GM10266 (cell line): ENCODE measurements at regions not wholly inside any gene's neighbourhood (a gene's known extent, or its start where the extent isn't known, plus 50 kb on each side); places are given as distances from the start of the nearest gene placed in this dataset.
"Not testable (repeated sequence)": the region's sequence is repeated elsewhere in the genome, so short reads cannot be mapped to it uniquely, and the experiment has no call there.

Experiments
- DNase-seq: peaks from one replicate; pipeline ENCODE4 v3.0.0; 2012; ENCODE audit errors: extremely low spot score
- TF ChIP-seq, protein P1 (sequence below): IDR thresholded peaks from 2 replicates; pipeline ENCODE4 v1.5.1; 2012; ENCODE audit warnings: mild to moderate bottlenecking, low read depth; ENCODE audit not compliant: control insufficient read depth, insufficient read depth; ENCODE audit errors: missing control alignments

DNA sequence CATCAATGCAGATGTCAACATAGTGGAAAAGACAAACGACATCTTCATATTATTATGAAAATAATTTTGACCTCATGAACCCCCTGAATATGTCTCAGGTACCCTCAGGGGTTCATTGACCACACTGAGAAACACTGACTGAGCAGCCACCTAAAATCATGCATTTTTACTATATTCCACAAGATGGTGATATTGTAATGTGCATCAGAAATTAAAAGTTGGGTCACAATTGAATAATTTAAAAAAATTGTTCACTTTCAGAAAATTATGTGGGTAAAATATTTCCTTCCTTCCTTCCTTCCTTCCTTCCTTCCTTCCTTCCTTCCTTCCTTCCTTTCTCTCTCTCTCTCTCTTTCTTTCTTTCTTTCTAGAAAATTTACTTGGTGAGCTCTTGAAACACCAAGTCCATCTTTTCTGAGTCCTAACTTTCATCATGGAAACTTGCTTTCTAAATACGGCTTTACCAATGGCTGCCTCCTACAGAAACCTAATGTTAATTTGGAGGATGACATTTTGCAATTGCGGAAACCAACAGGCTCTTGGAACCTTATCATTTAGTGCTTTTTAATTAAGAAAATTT is 103.6 kb downstream of the RTL3 start:
- DNase-seq, result no peak
- TF ChIP-seq, protein P1, sequence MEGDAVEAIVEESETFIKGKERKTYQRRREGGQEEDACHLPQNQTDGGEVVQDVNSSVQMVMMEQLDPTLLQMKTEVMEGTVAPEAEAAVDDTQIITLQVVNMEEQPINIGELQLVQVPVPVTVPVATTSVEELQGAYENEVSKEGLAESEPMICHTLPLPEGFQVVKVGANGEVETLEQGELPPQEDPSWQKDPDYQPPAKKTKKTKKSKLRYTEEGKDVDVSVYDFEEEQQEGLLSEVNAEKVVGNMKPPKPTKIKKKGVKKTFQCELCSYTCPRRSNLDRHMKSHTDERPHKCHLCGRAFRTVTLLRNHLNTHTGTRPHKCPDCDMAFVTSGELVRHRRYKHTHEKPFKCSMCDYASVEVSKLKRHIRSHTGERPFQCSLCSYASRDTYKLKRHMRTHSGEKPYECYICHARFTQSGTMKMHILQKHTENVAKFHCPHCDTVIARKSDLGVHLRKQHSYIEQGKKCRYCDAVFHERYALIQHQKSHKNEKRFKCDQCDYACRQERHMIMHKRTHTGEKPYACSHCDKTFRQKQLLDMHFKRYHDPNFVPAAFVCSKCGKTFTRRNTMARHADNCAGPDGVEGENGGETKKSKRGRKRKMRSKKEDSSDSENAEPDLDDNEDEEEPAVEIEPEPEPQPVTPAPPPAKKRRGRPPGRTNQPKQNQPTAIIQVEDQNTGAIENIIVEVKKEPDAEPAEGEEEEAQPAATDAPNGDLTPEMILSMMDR, result peak; percentile 25

DNA sequence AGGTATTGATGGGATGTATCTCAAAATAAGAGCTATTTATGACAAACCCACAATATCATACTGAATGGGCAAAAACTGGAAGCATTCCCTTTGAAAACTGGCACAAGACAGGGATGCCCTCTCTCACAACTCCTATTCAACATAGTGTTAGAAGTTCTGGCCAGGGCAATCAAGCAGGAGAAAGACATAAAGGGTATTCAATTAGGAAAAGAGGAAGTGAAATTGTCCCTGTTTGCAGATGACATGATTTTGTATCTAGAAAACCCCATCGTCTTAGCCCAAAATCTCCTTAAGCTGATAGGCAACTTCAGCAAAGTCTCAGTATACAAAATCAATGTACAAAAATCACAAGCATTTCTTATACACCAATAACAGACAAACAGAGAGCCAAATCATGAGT is 106.5 kb downstream of the RTL3 start:
- DNase-seq, result not testable (repeated sequence)

DNA sequence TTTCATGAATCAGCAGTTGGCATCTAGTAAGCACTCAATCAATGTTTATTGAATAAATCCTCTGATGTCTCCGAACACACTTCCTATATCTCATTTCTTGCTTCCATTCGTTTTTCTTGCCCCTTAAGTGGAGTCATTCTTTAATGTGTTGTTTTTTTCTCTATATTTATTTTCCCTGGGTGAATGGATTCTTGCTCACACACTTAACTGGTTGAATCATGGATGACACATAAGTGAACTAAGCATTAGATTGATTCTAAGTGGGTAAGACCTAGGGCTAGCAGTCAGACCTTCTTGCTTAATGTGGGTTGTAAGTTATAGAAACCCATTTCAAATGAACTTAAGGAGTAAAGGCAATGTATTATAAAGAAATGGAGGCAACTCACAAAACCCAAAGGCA is 111.1 kb downstream of the RTL3 start:
- no peak for DNase-seq
- TF ChIP-seq, protein P1, result no peak

DNA sequence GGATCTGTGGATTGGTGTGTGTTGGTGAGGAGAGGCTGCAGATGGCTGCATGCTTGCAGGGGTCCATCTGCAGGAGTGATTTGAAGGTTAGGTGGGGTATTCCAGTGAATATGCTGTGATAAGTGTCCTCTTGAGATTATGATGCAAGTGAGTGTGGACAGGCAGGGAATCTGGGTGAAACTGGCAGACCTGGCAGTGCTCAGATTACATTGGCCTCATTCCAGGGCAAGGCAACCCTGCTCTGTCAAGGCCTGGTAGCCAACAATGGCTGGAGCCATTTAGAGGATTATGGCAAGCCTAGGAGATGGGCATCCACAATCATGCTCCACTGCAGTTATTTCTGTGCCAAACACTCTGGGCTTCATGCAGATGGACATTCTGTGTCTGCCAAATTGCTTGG is 113.9 kb downstream of the RTL3 start:
- TF ChIP-seq, protein P1, result no peak
- DNase-seq, result no peak

DNA sequence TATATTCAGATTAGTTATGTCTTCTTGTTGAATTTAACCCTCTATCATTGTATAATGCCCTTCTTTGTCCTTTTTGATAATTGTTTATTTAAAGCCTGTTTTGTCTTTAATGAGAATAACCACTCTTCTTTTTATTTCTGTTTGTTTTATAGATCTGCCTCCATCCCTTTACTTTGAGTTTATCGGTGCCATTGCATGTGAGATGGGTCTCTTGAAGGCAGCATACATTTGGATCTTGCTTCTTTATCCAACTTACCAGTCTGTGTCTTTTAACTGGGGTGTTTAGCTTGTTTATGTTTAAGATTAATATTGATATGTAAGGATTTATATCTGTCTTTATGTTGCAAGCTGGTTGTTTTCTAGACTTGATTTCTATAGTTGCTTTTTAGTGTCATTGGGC is 115.8 kb downstream of the RTL3 start:
- TF ChIP-seq, protein P1, result no peak
- DNase-seq, result no peak

DNA sequence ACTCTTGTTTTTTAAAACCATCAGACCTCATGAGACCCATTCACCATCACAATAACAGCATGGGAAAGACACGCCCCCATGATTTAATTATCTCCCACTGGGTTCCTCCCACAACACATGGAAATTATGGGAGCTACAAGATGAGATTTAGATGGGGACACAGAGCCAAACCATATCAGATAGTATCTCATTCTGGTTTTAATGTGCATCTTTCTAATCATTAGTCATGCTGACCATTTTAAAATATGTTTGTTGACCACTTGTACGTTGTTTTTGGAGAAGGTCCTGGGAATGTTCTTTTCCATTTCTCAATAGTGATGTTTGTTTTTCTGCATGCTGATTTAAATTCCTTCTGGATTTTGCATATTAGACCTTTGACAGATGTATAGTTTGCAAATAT is 119.0 kb downstream of the RTL3 start:
- no peak for DNase-seq

DNA sequence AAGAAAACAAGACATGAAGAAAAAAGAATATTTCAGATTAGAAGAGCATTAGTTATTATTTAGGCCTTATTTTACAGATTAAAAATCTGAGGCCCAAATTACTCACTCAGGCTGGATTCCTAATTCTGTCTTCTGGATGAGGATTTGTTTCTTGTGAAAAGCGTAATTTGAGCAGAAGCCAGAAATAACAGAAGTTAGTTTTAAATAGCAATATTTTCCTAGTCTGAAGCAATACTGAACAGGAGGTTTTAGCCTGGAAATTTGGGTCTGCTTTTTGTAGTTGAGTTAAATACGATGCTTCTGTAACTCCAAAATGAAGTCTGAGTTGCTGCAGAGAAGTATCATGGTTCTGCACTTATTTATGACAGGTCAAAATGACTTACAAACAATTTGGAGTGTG is 124.9 kb downstream of the RTL3 start:
- no peak for DNase-seq
- TF ChIP-seq, protein P1, result no peak

More for the DNA sequence above, 119.0 kb downstream of the RTL3 start:
- TF ChIP-seq, protein P1, result no peak

DNA sequence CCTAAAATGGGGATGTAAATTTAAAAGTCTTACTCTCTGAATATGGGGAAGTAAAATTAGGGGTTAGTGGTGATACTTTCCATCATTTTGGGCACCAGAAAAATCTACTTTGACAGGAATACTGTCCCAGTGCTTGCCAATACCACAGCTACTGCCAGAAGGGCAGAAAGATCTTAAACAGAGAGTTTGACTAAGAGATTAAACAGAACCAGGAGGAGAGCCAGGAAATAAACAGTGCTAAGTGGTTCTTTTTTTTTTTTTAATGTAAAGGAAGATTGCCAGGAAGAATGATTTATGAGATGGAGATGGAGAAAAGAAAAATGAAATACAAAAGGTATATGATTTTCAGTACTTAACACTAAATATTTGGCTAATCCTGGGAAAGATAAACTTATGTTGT is 126.8 kb downstream of the RTL3 start:
- DNase-seq, result no peak

More for the DNA sequence above, 126.8 kb downstream of the RTL3 start:
- TF ChIP-seq, protein P1, result no peak
